Activated CD8-positive, alpha-beta memory T cell treated with anti-CD3 and anti-CD28 coated beads for 48 hours (primary cell): ENCODE measurements at regions not wholly inside any gene's neighbourhood (a gene's known extent, or its start where the extent isn't known, plus 50 kb on each side); places are given as distances from the start of the nearest gene placed in this dataset.
"Not testable (repeated sequence)": the region's sequence is repeated elsewhere in the genome, so short reads cannot be mapped to it uniquely, and the experiment has no call there.

Source experiments
- DNase-seq, 3 experiments: peaks; one replicate each; pipeline ENCODE4 v3.0.0-alpha.2; 2020; ENCODE audit warnings: low read depth in 2 of 3, low spot score in 2 of 3

DNA sequence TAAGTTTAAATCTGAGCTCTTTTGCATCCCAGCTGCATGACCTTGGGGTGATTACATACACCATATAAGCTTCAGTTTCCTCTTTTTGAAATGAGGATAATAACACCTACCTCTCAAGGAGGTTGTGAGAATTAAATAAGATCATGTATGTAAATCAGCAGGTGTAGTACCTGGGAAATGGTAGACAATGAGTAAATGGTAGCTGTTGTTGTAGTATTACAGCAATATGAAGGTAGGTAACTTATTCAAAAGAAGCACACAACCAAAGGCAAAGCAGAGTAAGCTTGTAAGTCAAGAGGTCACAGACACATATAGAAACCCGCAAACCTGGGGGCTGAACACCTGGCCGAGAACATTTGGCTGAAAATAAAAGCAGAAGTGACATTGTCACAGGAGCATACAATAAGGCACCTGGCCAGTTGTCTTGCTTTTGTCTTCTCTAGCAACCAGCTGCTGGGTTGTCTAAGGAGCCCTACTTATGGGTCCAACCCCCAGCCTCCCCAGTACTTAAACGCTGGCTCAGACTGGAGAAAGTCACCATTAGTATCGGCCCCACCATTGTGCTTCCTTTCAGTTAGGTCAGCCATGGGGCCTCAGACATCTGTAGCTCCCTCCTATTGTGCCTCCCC, 203.6 kb upstream of the MKLN1 start:
- DNase-seq, result no peak

DNA sequence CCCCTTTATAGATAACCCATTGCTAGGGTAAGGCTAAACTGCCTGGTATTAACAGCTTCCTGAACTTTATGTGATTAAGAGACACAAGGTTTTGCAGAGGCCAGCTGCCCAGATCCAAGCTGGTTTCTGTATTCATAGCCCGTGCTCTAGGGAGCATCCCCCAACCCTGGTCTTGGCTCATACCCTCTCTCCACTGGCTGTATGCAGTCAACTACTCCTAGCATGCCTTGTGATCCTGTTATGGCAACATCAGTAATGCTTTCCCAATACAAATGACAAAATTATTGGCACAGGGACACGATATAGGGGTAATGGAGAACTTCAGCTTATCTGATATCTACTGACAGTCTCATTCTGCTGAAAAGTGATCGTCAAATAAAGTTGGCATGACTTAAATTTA, 202.8 kb upstream of the MKLN1 start:
- no peak for DNase-seq

DNA sequence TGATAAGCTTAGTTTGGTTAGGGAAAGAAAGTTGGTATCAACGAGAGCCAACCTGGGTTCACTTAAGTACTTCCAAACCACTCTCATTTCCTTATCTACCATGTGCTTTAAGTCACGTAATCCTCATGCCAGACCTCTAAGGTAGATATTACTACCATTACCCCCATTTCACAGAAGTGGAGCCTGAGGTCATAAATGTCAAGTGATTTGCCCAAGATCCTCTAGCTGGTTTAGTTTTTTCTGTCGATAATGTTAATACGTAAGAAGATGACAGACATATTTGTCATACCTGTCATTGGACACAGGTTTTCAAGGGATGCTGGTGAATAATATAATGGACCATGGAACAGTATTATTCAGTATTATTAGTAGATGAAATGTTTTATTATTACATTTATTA, 197.4 kb upstream of the MKLN1 start:
- no peak for DNase-seq

DNA sequence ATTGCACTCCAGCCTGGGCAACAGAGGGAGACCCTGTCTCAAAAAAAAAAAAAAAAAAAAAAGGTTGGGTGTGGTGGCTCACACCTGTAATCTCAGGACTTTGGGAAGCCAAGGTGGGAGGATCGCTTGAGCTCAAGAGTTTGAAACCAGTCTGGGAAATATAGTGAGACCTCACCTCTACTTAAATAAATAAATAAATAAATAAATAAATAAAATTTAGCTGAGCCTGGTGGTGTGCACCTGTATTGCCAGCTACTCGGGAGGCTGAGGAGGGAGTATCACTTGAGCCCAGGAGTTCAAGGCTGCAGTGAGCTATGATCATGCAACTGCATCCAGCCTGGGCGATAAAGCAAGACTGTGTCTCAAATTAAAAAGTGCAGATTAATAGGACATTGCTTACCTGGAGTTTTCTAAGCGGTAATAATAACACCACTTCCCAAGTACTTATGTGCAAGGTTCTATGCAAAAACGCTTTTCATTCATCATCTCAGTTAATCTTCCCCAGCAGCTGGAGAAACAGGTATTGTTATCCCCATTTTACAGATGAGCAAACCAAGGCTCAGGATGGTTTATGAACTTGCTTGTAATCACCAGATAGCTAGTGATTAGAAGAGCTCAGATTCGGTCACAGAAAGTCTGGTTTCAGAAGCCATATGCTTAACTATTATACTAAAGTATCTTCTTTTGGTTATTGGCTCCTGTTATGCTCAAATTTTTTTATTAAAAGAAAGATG, 196.5 kb upstream of the MKLN1 start:
- DNase-seq, result no peak

DNA sequence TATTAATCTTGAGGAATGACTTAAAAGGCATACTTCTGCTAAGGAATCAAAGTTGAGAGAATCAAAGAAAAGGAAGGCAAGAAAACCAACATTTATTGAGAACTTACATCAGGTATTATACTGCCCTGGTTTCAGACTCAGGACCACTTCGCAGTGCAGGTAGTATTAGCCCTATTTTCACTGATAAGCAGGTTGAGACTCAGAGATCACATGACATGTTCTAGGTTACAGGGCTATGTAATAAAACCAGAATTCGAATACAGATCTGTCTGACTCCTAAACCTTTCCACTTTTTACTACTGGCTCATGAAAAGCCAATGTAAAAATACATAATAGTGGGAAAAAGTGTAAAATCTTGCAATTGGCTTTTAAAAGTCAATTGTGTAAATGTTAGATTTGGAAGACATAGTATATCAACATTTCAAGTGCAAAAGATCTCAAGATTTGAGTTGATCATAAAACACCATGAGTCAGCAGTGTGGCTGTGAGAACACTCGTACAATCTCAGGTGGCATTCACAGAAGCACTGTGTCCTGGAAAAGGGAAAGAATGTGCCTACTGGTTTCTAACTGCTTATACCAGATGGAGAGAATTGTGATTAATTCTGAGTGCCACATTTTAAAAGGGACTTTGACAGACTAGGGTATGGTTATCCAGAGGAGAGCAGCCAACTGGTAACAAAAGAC, 195.8 kb upstream of the MKLN1 start:
- DNase-seq, result no peak

DNA sequence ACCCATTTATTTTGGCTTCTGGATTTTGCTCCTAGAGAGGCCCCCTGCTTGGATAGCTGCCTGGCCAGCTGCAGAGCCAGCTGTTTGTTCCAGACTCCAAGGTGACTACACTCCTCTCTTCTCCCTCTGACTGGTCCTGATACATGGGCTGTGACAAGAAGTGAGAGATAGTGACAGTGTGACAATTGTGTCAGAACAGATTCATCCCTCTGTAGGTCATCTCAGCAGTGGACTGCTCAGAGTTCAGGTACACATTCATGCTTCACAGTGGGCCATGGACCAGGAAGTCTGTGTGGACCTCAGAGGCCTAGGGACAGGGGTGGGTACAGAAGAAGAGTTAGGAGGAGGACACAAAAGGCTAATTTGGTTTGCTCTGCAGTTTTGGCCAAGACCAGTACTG, 188.2 kb upstream of the MKLN1 start:
- no peak for DNase-seq

DNA sequence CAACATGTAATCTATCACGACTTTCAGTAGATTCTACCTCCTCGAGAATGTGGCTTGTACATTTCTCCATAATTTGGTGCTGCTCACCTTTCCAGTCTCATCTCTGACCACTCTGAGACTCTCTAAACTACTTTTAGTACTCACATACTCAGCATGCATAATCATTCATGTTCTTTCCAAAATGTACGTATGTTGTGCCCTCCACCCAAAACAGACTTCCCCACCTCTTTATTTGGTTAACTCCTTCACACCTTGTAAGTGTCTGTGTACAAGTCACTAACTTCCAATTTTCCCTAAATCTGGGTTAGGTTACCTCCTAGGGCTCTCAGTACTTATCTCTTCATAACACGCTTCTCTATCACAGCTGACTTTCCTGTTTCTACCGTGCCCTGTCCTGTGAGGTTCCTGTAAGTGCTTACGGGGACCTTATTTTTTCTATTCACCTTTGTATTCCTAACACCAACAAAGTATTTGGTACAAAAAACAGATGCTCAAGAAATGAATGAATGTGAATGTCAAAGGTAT, 186.2 kb upstream of the MKLN1 start:
- no peak for DNase-seq

DNA sequence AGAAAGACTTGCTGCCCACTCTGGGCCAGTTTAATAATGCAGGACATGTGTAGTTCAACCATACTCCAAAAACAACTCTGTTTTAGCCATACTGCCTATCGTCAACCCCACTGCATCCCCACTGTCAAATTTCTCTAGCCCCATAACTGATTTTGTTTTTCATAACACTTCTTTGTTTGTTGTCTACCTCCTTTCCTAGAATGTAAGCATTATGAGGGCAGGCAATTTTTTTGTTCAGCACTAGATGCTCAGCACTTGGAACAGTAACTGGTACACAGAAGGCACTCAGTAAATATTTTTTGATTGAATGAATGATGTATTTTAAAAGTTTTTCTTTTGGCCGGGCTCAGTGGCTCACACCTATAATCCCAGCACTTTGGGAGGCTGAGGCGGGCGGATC, 183.8 kb upstream of the MKLN1 start:
- no peak for DNase-seq

DNA sequence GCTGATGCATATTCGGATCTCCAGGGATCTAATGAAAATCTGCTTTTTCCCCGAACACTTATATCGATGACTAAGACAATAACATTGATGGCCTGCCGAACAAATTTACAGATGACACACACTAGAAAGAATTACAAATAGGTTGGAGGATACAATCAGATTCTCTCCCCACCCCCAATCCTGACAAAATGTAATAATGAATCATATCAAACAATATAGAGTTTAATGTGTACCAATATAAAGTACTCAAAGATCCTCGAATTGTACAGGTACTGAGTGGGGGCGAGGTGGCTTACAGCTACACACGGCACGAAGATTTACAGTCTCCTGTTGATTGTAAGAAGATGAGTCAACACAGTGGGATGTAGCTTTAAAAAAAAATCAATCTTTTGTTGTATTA, 182.7 kb upstream of the MKLN1 start:
- no peak for DNase-seq

DNA sequence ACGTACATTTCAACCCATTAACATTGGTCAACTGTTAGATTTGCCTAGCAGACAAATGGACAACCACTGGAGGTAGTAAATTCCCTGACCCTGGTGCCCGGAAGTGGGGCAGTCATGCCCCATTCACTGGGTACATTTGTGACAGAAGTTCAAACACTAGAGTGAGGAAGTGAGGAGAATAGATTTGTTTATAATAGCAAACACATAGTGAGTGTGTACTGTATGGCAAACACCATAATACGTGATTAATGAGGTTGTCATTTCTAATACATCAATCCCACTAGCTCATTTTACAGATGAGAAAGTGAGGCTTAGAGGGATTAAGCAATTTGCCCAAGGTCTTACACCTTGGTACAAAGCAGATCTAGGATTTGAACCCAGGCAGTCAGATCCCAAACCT, 181.9 kb upstream of the MKLN1 start:
- DNase-seq, result no peak

DNA sequence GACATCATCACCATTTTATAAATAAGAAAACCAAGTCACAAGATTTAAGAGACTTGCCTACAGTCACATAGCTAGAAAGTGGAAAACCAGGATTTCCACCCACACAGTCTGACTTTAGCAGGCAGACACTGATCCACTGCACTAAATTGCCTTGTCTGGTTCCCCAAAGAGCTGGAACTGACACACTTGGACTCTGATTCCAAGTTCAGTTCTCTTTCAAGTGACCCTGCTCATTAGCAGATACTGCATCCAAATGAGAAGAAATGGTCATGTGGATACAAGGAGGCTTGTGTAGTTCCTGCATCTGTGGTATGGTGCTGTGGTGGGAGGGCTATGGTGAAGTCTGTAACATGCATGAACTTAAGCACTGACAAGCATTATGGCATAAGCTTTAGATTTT, 180.1 kb upstream of the MKLN1 start:
- no peak for DNase-seq

DNA sequence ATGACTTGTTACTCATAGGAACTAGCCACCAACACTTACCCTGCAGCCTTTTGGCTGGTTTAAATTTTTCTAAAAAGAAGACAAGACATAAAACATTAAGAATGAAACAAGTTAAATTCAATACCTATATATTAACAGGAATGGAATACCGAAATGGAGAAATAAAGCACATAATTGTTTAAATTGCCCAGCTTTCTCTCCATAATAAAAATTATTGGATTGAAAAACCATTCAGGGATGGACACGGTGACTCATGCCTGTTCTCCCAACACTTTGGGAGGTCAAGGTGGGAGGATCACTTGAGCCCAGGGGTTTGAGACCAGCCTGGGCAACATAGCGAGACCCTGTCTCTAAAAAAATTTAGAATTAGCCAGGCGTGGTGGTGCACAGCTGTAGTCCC, 179.4 kb upstream of the MKLN1 start:
- no peak for DNase-seq

DNA sequence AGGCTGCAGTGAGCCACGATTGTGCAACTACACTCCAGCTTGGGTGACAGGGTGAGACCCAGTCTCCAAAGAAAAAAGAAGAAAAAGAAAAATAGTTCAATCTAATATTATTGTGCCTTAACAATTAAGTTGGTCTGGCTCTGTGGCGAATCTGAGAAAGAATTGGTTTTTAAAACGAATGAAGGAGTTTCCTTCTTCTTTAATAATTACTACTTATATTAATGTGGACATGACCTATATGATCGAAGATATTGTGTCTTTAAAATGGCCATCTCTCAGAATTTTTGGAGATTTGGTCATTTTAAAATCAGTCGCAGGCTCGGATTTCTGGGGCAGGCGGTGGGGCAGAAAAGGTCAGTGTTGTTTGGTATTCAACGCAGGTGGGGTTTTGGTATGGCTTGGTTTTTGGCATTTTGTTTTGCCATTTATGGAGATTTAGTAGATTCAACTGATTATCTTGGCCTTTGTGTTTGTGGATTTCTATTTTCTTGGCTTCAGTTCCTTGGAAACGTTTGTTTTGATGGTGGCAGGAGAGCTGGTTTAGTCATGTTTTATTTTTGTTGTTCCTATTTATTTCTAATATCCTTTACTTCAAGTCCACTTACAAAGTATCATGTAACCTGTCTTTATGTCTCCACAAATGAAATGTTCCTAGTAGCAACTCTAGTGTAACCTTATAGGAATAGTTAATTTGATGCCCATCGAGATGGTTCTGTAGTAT, 178.8 kb upstream of the MKLN1 start:
- DNase-seq, result no peak

DNA sequence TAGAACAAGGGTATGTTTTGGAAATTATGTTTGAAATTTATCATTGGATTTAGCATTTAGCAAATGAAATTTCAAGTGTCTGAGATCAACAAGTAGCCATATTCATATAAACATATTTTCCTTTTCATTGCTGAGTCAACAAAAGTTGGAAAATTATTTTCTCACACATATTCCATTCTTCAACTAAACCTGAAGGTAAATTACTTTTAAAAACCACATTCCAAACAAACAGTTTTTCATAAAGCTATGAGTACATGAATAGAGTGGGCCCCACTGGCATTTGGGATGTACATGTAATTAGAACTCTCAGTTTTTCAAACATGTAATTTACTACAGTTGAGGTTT, 178.3 kb upstream of the MKLN1 start:
- no peak for DNase-seq

DNA sequence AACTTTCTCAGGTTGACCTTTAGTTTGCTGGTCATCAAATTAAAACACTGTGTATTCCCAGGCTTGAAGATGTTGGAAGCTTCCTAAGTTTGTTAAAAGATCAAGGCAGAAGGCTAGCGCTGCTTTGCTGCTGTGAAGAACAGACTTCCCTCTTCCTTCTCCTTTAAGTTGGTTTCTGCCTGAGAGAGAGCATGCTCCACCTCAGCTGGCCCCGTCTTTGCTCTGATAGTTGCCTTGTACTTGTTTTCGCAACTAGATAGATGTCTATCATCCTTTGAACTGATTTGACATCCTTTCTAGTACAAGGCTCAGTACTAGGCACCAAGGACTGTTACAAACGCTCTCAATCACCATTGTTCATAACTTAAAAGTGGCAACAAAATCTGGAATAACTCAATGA, 177.8 kb upstream of the MKLN1 start:
- DNase-seq, result no peak

DNA sequence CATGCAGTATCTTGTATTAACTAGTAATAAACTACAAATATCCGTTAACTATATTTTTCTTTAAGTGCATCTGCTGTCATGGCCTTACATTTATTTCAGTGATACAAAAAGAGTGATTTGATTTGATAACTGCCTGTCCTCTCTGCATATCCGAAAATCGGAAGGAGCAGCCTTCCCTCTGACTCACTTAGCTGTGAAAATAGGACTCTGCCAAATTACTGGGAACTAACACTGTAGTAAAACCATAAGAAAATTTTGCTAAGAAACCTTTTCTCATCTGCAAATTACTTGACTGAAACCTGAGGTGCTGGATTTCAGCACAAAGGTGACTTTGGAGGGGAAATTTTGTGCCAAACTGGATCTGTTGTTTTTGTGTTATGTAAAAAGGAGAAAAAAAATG, 176.6 kb upstream of the MKLN1 start:
- no peak for DNase-seq

DNA sequence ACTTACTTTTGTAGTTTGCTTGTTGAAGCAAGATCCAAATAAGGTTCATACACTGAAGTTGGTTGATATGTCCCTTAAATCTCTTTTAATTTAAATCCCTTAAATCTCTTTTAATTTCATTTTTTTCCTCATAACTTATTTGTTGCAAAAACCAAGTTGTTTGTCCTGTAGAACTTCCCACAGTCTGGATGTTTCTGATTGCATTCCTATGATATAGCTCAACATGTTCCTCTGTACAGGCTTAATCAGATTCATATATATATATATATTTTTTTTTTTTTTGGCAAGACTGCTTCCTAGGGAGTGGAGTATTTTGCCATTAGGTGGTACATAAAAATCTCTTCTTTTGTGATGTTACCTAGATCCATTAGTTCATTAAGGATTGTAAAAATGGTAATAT, 174.9 kb upstream of the MKLN1 start:
- no peak for DNase-seq

DNA sequence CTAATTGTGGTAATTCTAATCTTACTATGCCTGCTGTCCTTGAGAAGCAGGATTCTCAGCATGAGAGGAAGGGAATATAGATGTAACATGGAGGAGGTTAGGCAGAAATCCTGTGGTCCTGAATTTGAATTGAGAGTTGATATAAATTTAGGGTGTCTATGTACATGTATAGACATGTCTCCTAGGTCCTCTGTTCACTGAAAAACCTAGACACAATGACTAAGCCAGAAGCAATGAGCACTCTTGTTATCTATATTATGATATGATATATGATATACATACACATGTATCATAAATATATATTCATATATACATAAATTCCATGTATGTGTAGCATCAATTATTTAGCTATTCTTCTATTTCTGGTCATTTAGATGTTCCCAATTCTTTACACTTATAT, 173.3 kb upstream of the MKLN1 start:
- no peak for DNase-seq

DNA sequence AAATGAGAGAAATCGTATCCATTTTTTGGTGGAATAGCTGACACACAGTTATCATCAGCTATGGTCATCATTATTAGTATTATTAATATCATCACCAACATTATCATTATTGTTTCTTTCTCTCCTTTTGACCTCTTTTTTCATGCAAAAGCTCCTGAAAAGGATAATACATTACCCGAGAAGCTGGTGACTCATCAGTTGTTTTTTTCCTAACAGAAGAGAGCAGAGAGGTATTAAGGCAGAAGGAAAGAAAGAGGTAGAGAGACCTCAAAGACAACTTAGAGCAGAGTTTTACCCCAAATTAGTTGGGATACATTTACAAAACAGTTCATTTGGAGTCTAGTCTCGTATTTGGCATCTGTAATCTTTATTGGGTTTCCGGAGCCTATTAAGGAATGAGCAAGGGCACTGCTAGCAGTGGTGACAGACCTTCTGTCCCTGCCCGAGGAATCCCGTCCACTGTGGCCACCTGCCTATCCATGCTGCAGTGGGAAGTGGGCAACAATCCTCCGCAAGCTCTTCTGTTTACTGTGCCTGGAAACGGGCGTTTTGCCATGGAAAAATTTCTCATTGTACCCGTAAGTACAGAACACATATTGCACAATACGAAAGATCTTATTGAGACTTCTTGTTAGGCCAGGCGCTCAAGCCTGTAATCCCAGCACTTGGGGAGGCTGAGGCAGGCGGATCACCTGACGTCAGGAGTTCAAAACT, 170.0 kb upstream of the MKLN1 start:
- DNase-seq, result no peak

DNA sequence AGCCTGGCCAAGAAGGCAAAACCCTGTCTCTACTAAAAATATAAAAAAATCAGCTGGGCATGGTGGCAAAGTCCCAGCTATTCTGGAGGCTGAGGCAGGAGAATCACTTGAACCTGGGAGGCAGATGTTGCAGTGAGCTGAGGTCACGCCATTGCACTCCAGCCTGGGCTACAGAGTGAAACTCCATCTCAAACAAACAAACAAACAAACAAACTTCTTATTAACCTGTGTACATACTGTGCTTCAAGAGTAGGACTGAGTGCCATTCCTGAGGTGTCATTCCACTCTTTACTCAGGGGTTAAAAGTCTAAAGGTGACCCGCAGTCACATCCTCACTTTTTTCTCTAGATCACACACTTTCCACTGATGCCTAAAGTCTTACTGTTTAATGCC, 169.4 kb upstream of the MKLN1 start:
- DNase-seq, result not testable (repeated sequence)

DNA sequence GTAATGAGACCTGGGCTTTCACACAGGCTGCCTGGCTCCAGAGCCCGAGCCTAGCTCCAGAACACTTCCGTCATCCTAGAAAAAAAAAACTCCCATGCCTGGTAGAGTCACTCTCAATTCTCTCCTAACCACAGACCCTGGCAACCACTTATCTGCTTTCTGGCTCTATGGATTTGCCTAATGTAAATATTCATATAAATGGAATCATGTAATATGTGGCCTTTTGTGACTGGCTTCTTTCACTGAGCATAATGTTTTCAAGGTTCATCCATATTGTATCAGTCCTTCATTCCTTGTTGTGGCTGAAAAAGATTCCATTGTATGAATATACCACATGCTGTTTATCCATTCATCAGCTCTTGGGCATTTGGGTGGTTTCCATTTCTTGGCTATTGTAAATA, 167.7 kb upstream of the MKLN1 start:
- DNase-seq, result no peak
